ENCODE measurements at regions not wholly inside any gene's neighbourhood (a gene's known extent, or its start where the extent isn't known, plus 50 kb on each side); places are given as distances from the start of the nearest gene placed in this dataset.

DNA sequence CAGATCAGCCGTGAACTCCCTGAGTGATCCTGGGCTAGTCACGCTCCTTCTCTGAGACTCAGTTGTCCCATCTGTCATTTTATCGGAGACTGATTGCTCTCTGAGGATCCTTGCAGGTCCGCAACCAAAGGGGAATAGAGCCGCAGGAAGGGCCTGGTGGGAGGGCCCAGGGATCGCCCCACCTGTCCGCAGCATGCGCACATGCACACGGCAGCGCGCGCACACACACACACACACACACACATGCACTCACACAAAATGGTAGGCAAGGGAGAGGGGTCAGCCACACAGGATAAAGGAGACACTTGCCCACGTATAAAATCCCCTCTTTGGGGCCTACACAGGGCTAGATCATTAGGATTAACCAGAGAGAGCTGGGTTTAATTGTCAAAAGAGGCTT, 95.6 kb upstream of the FOXP4 start:
- no peak for DNase-seq (ENCODE audit: low read depth, low spot score)

DNA sequence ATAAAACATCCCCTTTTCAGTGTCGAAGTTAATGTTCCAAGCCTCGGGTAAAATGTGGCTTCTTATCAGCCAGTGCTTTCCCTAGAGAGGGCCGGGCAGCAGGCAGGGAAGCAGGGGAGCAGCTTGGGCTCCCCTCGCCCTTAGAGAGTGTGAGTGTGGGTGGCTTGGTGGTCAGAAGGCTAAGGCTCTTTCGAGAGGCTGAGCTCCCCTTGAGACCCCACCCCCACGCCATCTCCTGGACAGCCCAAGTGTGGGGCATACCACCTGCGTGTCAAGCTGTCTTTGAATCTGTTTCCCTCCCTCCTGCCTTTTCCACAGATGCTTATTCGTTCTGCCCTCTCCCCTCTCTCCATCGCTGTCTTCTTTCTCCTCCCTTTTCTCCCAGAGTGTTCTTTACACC, 95.1 kb upstream of the FOXP4 start:
- DNase-seq (ENCODE audit: low read depth, low spot score), result no peak

DNA sequence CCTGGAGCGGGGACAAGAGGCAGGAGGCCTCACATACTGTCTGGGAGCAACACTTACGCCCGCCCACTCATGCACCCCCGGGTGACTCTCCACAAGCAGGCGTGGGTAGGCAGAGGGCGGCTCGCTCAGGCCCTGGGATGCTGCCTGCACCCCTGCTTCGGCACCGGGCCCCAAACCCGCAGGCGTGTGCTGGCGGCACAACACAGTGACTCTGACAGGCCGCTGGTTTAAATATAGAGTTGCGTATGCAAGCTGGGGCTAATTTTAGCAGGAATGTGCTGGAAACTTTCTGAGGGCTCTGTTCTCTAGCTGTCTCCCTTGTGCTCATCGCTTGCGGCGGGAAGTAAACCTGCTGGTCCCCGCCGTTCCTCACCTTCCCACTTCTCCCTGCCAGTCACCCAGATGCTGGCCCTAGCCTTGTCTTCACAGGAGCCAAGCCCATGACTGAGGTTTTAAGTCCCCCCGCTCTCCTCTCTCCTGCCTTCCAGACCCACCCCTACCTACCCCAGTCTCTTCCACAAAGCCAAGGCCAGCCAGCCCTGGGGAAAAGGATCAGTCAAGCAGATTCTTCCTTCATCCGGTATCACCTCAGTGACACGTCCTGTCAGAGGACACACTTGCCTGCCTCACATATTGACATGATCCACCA, 94.5 kb upstream of the FOXP4 start:
- no peak for DNase-seq (ENCODE audit: low read depth, low spot score)

DNA sequence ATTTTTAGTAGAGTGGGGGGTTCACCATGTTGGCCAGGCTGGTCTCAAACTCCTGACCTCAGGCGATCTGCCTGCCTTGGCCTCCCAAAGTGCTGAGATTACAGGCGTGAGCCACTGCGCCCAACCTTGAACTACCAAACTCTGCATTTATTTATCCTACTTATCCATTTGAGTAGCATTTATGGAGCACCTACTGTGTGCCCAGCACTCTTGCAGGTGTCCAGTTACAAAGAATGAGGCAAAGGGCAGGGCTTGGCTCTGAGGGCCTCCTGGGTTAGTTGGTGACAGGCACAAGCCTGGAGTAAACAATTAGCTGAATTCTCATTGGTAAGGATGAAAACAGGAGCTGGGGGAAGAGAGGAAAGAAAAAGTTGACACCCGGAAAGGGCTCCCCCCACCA, 93.4 kb upstream of the FOXP4 start:
- no peak for DNase-seq (ENCODE audit: low read depth, low spot score)

DNA sequence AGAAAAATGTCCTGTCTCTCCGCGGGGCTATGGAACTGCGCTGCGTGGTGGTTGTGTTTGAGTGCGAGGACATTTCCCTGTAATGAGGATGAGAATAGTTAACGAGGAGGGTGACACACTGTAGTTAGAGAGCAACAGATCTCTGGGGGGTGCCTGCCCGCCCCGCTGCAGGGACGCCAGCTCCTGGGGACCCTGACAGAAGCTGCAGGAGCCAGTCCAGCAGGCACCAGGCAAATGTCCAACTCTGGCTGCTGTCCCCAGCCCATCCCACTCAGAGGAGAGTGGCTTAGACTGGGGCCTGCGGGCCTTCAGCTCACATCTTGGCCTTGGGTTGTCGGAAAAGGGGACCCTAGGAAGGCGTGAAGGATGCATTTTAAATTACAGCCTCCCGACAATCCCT, 92.9 kb upstream of the FOXP4 start:
- no peak for DNase-seq (ENCODE audit: low read depth, low spot score)

DNA sequence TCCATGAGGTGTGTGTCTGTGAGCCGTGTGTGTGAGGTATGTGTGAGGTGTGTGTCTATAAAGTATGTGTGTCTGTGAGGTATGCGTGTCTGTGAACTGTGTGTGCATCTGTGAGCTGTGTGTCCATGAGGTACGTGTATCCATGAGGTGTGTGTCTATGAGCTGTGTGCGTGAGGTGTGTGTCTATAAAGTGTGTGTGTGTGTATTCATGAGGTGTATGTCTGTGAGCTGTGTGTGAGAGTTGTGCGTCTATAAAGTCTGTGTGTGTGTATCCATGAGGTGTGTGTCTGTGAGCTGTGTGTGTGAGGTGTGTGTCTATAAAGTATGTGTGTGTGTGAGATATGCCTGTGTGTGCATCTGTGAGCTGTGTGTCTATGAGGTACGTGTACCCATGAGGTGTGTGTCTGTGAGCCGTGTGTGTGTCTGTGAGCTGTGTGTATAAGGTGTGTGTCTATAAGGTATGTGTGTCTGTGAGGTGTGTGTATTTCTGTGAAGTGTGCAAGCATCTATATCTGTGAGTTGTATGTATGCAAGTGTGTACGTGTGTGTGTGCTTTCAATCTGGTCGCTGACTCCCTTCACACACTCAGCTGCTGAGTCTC, 91.9 kb upstream of the FOXP4 start:
- DNase-seq (ENCODE audit: low read depth, low spot score), result no peak

DNA sequence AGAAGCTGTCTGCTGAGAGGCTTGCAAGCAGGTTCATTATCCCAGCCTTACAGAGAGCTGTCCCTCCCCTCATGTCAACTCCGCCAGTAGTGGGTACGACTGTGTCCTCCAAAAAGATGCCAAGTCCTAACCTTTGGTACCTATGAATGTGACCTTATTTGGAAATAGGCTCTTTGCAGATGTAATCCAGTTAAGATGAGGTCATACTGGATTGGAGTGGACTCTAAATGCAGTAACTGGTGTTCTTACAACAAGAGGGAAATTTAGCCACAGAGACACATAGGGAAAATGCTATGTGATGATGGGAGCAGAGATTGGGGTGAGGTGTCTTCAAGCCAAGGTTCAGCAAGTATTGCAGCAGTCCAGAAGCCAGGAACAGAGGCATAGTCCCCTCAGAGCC, 90.8 kb upstream of the FOXP4 start:
- DNase-seq (ENCODE audit: low read depth, low spot score), result no peak

DNA sequence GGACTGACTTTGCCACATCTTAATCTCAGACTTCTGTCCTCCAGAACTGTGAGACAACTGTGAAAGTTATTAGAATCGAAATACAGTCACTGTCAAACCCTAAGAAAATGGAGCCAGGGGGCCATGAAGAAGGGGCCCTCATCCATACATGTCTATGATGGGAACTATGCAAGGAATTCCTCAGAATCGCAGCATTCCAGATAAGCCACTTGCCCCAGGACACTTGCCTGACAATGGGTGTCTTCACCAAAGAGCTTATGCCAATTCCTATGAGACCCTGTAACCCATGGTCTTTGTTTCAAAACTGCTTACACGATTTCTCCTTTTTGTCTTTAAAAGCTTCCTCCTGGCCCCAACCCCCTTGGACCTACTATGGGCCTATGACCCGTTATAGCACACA, 90.4 kb upstream of the FOXP4 start:
- DNase-seq (ENCODE audit: low read depth, low spot score), result no peak

DNA sequence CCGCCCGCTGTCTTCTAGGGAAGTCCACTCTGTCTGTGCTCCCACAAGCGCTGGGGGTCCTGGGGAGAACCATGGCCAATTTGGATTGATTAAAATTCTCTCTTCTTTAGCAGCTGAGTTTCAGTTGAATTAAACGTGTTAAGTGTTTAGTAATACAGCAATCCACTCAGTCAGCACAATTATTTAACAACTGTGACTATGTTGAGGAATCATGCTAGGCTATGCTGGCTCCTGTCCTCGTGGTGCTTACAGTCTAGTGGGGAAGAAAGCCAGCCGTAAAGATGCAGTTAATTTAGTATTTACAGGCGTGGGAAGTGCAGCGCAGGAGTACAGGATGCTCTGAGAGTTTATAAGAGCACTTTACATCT, 88.9 kb upstream of the FOXP4 start:
- DNase-seq (ENCODE audit: low read depth, low spot score), result no peak

DNA sequence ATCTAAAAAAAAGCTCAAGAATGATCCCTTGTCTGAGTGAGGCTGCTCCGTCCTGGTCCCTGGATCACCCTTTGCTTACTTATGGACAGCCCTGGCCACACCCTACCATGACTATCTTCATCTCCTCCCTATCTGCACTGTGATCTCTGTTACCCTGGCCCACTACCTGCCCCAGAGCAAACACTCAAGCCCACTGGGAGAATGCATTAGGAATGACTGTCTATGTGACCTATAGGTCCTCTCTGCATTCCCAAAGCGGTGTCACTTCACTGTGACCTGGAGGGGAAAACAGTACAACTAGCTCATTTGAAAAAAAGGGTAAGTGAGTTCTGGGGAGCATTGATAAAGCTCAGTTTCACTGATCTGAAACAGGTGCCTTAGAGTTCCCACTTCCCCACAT, 86.4 kb upstream of the FOXP4 start:
- DNase-seq (ENCODE audit: low read depth, low spot score), result no peak

DNA sequence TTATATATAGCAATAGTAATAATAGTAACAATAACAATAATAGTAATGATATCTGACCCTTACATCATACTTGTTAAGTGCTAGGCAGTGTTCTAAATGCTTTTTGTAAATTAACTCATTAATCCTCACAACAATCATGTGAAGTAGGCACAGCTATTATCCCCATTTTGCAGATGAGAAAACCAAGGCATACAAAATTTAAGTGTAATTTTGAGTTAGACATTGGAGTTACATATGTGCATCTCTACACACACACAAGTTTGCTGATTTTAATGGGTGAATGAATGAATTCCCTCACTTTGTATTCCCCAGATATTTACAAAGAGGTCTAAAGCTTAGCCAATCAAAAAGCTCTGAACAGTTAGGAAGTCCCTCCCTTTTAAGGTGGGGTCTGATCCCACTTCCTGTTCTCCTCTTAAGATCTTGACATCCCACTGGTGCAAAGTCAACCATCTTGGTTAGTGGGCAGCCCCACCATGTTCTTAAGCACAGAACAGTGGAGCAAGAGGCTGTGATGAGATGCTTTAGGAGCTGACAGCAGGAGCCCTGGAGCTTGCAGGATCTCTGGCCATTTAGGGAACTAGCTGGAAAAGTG, 85.3 kb upstream of the FOXP4 start:
- no peak for DNase-seq (ENCODE audit: low read depth, low spot score)

DNA sequence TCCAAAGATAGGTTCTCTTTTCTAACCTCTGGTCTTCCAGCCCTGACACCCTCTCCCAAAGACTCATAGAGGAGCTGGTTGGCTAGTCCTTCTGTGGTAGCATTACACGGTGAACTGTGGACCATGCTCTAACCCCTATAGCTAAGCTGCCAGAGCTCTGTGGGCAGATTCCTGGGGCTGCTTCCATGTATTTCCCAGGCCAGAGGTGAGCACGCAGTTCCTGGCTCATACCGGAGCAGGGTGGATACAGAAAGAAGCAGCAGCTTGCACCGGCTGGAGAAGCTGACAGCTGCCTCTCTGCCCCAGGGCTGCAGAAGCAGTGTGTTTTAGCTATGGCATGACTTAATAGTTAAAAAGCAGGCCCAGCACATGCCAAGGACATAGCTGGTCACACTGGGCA, 84.1 kb upstream of the FOXP4 start:
- DNase-seq (ENCODE audit: low read depth, low spot score), result no peak

DNA sequence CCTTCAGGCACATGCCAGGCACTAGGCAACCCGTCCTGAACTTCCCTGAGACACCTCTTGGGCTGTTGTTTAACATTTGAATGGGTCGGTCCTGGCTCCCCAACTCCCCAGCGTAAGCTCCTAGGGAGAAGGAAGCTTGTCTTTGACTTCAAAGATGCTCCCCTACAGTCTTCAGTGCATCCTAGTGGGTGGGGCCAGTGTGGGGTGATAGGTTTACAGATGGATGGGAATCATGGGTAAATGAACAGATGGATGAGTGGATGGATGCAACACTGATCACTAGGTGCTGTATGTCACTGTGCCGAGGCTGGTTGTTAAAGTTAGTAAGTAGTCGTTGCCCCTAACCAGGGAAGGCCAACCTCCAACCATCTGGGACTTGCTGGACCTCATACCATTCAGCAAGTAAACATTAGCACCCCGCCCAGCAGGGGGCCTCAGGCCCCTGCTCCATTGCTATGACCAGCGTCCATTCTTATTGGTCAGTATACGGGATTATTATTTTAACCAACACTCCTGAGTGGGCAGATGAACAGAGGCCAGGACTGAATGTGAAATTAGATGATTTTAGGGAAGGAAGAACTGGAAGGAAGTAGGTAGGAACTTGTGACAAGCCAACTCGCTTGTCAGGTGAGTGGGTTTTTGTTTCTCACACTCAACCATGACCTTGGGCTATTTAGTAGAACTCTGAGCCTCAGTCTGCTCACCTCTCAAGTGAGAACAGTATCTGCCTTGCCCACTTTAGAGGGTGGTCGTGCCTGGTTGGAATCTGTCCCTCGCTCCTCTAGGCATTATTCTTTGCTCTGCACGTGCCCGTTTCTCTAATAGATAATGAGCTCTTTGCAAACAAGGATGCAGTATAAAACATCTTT, 82.9 kb upstream of the FOXP4 start:
- peak; percentile 44 for DNase-seq (ENCODE audit: low read depth, low spot score)

DNA sequence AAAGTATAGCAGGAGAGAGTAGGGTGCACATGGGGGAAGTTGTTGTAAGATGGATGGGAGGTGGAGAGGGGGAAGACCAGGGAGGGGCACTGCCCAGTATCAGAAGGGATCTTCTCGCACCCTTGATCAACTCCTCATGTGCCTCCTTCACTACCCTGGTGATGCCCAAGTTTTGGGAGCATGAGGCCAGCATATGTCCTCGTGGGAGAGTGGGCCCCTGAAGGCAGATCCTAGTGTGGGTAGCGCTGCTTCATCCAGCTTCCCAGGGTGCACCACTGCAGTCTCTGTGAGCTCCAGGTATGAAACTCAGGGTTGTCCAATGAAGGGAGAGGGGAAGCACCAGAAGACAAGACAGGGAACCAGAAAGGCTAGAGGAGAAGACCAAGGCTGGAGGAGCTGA, 82.2 kb upstream of the FOXP4 start:
- DNase-seq (ENCODE audit: low read depth, low spot score), result no peak

DNA sequence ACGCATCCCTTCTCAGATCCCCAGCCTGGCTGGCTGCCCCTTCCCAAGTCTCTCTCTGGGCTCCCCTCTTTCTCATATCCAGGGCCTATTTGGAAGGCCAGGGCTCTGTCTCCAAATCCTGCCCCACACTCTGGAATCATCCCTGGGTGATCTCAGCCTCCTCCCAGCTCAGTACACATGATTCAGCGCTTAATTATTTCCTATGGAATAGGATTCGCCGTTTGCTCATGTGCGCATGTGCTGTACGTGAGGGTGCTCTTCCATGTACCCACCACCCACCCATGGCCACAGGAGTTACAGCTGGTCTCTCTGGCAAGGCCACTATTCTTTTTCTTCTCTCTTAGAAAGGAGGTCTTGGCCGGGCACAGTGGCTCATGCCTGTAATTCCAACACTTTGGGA, 81.7 kb upstream of the FOXP4 start:
- DNase-seq (ENCODE audit: low read depth, low spot score), result no peak

DNA sequence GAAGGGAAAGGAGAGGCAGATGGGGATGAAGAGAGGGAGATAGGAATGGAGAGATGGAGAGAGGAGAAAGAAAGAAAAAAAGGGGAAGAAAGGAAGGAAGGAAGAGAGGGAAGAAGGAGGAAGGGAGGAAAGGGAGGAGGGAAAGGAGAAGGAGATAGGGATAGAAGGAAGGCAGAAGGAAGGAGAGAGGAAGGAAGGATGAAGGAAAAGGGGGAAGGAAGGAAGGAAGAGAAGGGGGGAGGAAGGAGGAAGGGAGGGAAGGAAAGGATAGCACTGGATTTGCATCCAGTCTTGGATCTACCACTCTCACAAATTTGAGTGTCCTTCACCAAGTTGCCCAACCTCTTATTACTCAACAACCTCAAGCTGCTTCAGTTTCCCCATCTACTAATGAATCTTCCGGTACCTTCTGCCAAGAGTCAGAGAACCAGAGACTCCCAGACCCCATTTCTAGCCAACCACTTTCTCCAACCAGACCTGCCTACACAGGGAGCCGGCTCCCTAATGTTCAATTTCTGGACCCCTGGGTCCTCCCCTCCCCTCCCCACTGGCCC, 79.7 kb upstream of the FOXP4 start:
- no peak for DNase-seq (ENCODE audit: low read depth, low spot score)

DNA sequence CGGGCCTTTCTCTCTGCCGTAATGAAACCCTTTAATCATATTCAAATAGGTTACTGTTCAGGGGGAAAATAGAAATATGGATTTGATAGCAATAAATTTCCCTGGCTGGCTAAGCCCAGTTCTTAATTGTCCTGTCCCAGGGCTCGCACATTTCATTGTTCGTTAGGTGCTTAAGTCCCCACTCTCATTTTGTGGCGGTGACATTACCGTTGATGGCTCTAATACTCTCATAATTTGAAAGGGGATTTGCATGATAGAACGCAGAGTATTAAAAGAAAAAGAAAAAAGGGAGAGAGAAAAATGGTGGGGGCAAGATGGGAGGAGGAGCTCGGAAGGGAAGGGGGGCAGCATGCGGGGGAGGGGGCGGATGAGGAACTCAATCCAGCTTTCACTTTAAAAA, 79.1 kb upstream of the FOXP4 start:
- DNase-seq (ENCODE audit: low read depth, low spot score), result no peak

DNA sequence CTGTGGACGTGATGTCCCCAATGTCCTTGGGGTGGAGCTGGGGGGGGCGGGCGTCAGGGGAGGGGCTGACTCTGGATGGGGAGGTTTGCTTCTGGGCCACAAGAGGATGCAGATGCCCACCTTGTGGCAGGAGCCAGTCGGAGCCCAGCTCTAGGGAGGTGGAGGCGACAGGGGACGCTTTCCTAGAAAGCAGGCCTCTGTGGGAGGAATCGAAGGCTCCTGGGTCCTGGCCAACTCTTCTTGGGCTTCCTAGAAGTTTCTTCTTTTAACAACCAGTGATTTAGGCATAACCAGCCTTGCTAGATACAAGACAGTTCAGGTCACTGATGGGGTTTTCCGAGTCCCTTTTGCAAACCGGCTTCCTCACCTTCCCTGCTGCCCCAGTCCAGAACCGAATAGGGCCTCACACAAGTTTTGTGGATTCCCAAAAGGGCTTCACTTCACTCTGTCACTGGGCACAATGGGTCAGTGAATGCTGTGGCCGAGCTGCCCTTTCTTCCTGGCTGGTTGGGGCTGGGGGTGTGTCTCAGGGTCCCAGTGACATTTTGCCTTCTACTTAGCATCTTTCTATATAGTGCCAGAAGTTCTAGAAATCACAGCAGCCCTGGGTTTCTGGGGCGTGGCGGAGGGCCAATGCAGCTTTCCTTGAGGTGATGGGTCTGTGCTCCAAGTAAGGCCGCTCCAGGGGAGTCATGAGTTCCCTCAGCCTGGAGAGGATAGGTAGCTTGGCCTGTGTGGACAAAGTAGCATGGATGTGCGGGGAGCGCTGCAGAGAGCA, 78.4 kb upstream of the FOXP4 start:
- no peak for DNase-seq (ENCODE audit: low read depth, low spot score)

DNA sequence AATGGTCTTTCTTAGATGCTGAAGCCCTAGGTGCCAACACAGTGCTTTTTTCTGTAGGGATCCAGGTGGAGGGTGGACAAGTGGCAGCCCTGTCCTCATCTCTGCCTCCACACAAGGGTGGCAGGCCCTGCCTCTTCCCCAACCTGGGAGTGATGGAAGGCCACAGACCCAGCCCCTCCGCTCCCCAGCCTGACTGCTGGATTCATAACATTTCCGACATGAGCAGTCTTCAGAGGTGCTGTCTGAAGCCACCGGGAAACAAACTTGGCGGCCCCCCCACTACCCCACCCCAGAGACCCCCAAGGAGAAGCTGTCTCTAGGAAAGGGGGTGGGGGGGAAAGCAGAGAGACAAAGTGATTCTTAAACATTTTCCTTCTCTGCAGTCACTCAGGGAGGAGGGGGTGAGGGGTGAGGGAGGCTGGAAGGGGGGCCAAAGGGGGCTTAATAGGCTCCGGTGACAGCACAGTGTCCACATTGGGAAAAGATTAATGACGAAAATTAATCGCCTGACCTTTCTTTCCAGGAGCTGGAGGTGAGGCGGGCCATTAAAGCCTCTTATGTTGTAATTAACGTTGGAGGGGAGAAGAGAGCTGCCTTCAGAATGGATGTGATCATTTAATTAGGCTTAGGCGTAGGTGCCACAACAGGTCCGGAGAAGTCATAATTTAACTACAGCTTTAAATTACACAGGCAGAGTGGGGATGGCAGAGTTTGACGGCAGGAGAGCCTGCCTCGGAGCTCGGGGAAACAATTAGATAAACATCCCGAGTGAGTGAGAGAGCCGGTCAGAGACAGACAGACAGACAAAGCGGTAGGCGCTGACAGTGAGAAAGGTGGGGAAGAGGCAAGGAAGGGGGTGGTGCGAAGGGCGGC, 76.8 kb upstream of the FOXP4 start:
- no peak for DNase-seq (ENCODE audit: low read depth, low spot score)

DNA sequence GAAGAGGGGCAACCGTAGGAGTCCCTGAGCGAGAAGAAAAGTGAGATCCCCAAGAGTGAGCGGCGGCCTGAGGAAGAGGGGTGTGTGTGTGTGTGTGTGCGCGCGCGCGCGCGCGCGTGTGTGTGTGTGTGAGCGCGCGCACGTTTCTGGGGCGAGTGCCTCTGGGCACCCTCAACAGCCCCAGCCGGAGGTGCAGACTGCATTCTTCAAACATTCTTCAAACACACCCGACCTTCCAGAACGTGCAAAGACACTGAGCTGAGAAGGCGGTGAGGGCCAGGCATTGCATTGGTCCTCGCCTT, 76.2 kb upstream of the FOXP4 start:
- no peak for DNase-seq (ENCODE audit: low read depth, low spot score)
